H9 (cell line): ENCODE measurements at regions not wholly inside any gene's neighbourhood (a gene's known extent, or its start where the extent isn't known, plus 50 kb on each side); places are given as distances from the start of the nearest gene placed in this dataset.

ENCODE experiments used
- DNase-seq: peaks from one replicate; pipeline ENCODE4 v3.0.0-alpha.2; 2017
- H2AFZ ChIP-seq: one replicate; pipeline ENCODE4 v1.6.1; 2013; ENCODE audit warnings: mild to moderate bottlenecking, low read length, control low read depth, moderate library complexity
- H2AK5ac ChIP-seq: 2 replicates; pipeline ENCODE4 v1.6.1; 2013; ENCODE audit warnings: low read length, control low read depth, mixed read lengths; ENCODE audit not compliant: insufficient read length
- H2BK120ac ChIP-seq: one replicate; pipeline ENCODE4 v1.6.1; 2013; ENCODE audit warnings: low read depth, mild to moderate bottlenecking, low read length, control low read depth, inconsistent platforms; ENCODE audit not compliant: poor library complexity, severe bottlenecking
- H2BK12ac ChIP-seq: 2 replicates; pipeline ENCODE4 v1.6.1; 2013; ENCODE audit warnings: low read length, control low read depth, mixed read lengths, low read depth; ENCODE audit not compliant: insufficient read length
- H2BK15ac ChIP-seq: 2 replicates; pipeline ENCODE4 v1.6.1; 2013; ENCODE audit warnings: low read depth, low read length, control low read depth
- H2BK20ac ChIP-seq: one replicate; pipeline ENCODE4 v1.6.1; 2013; ENCODE audit warnings: low read depth, mild to moderate bottlenecking, low read length, control low read depth, inconsistent platforms; ENCODE audit not compliant: poor library complexity, severe bottlenecking
- H2BK5ac ChIP-seq: 2 replicates; pipeline ENCODE4 v1.6.1; 2013; ENCODE audit warnings: low read length, control low read depth, mixed read lengths; ENCODE audit not compliant: insufficient read length
- H3K14ac ChIP-seq: 2 replicates; pipeline ENCODE4 v1.6.1; 2013; ENCODE audit warnings: low read length, control low read depth; ENCODE audit not compliant: insufficient read depth
- H3K18ac ChIP-seq: 2 replicates; pipeline ENCODE4 v1.6.1; 2013; ENCODE audit warnings: low read depth, mild to moderate bottlenecking, mixed read lengths, low read length, control low read depth; ENCODE audit not compliant: insufficient read length
- H3K23ac ChIP-seq: 2 replicates; pipeline ENCODE4 v1.6.1; 2013; ENCODE audit warnings: low read length, control low read depth, mixed read lengths, low read depth; ENCODE audit not compliant: insufficient read length
- H3K23me2 ChIP-seq: 2 replicates; pipeline ENCODE4 v1.6.1; 2013; ENCODE audit warnings: low read depth, mild to moderate bottlenecking, mixed read lengths, low read length, control low read depth; ENCODE audit not compliant: insufficient read length, poor library complexity, severe bottlenecking
- H3K27ac ChIP-seq: 2 replicates; pipeline ENCODE4 v1.5.1; 2013; ENCODE audit warnings: low read length, control low read depth, mixed read lengths, low read depth; ENCODE audit not compliant: insufficient read length
- H3K27me3 ChIP-seq: 2 replicates; pipeline ENCODE4 v1.6.1; 2013; ENCODE audit warnings: low read length, control low read depth, inconsistent platforms; ENCODE audit not compliant: insufficient read depth
- H3K4ac ChIP-seq: 2 replicates; pipeline ENCODE4 v1.6.1; 2013; ENCODE audit warnings: low read depth, mild to moderate bottlenecking, control low read depth, inconsistent platforms, low read length, moderate library complexity
- H3K4me1 ChIP-seq: 2 replicates; pipeline ENCODE4 v1.6.1; 2013; ENCODE audit warnings: low read length, control low read depth, inconsistent platforms; ENCODE audit not compliant: insufficient read depth
- H3K4me2 ChIP-seq: 2 replicates; pipeline ENCODE4 v1.6.1; 2013; ENCODE audit warnings: low read length, control low read depth, mixed read lengths; ENCODE audit not compliant: insufficient read length, insufficient read depth
- H3K56ac ChIP-seq: 2 replicates; pipeline ENCODE4 v1.6.1; 2013; ENCODE audit warnings: low read depth, mild to moderate bottlenecking, mixed read lengths, low read length, control low read depth; ENCODE audit not compliant: insufficient read length
- H3K79me1 ChIP-seq: 2 replicates; pipeline ENCODE4 v1.6.1; 2013; ENCODE audit warnings: low read depth, mild to moderate bottlenecking, moderate library complexity, low read length, control low read depth, inconsistent platforms; ENCODE audit not compliant: insufficient read depth, poor library complexity, severe bottlenecking
- H3K79me2 ChIP-seq: 2 replicates; pipeline ENCODE4 v1.6.1; 2013; ENCODE audit warnings: low read length, control low read depth, inconsistent platforms; ENCODE audit not compliant: insufficient read depth
- H3K9ac ChIP-seq: 2 replicates; pipeline ENCODE4 v1.6.1; 2013; ENCODE audit warnings: low read length, control low read depth, mixed read lengths; ENCODE audit not compliant: insufficient read length; ENCODE audit errors: extremely low read depth
- H3K9me3 ChIP-seq: one replicate; pipeline ENCODE4 v1.6.1; 2013; ENCODE audit warnings: low read depth, low read length, inconsistent platforms; ENCODE audit not compliant: control insufficient read depth
- H3T11ph ChIP-seq: one replicate; pipeline ENCODE4 v1.6.1; 2013; ENCODE audit warnings: mild to moderate bottlenecking, low read length, control low read depth, inconsistent platforms
- H4K20me1 ChIP-seq: one replicate; pipeline ENCODE4 v1.6.1; 2013; ENCODE audit not compliant: control insufficient read depth, insufficient read length, insufficient read depth
- H4K5ac ChIP-seq: 2 replicates; pipeline ENCODE4 v1.6.1; 2013; ENCODE audit warnings: low read depth, mild to moderate bottlenecking, mixed read lengths, low read length, control low read depth; ENCODE audit not compliant: insufficient read length
- H4K8ac ChIP-seq: replicated peaks from 2 replicates; pipeline ENCODE4 v1.6.1; 2013; ENCODE audit warnings: low read length, control low read depth, mixed read lengths, low read depth; ENCODE audit not compliant: insufficient read length
- H4K91ac ChIP-seq: 2 replicates; pipeline ENCODE4 v1.6.1; 2013; ENCODE audit warnings: low read depth, mild to moderate bottlenecking, moderate library complexity, mixed read lengths, low read length, control low read depth; ENCODE audit not compliant: insufficient read length
- H3K27ac Mint-ChIP-seq, 3 experiments: 2 replicates in 2 of 3; 3 replicates in 1 of 3; pipeline ENCODE4 v1.8.0; 2020 to 2021; ENCODE audit warnings: mixed read lengths in 3 of 3, mild to moderate bottlenecking in 1 of 3, moderate library complexity in 1 of 3
- H3K27me3 Mint-ChIP-seq: 2 replicates; pipeline ENCODE4 v1.8.0; 2021; ENCODE audit warnings: low read depth, mild to moderate bottlenecking, moderate library complexity, mixed read lengths
- H3K36me3 Mint-ChIP-seq, 3 experiments: 2 replicates in 2 of 3; 3 replicates in 1 of 3; pipeline ENCODE4 v1.8.0; 2020 to 2021; ENCODE audit warnings: low read depth in 3 of 3, mixed read lengths in 3 of 3; ENCODE audit not compliant: insufficient read depth in 1 of 3
- H3K4me1 Mint-ChIP-seq, 2 experiments: 2 replicates each; pipeline ENCODE4 v1.8.0; 2020; ENCODE audit warnings: mixed read lengths in 2 of 2
- H3K4me3 Mint-ChIP-seq, 2 experiments: 2 replicates in 1 of 2; 3 replicates in 1 of 2; pipeline ENCODE4 v1.8.0; 2020 to 2021; ENCODE audit warnings: mild to moderate bottlenecking in 2 of 2, mixed read lengths in 2 of 2, moderate library complexity in 1 of 2
- H3K9me3 Mint-ChIP-seq, 2 experiments: 2 replicates in 1 of 2; 3 replicates in 1 of 2; pipeline ENCODE4 v1.8.0; 2020; ENCODE audit warnings: mild to moderate bottlenecking in 2 of 2, mixed read lengths in 2 of 2, moderate library complexity in 1 of 2
- CTCF ChIP-seq: fragments of 200-600 bp; sonication (generic); conservative IDR thresholded peaks from 3 replicates; pipeline ENCODE4 v1.8.0; 2021; ENCODE audit warnings: antibody characterized with exemption, mild to moderate bottlenecking
- WGBS: extraction: QIAGEN DNeasy Blood & Tissue Kit; methylation state at CpG from one replicate; pipeline ENCODE4 v1.1.7; 2013; ENCODE audit warnings: missing lambda C conversion rate, low lambda C conversion rate, mixed read lengths; ENCODE audit not compliant: insufficient read length; ENCODE audit errors: extremely low coverage; 5-methylcytosine and 5-hydroxymethylcytosine counted together

DNA sequence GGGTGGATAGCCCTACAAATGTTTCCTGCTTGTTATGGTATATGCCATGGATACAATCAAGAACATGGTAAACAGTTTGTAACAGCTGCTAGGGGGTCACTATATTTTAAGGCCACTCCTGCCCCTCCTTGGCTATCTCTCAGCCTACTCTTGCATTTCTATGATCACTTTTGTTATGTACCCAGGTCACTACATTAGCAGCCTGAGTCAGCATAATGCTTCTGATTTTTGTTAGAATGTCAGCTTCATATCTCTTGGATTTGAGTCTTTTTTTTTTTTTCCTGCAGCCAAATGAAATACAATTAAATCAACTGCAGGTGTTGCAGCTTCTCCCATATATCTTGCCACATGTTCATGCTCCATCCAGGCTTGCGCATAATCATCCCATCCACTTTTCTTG lies 629.7 kb upstream of the GRAMD2B start:
- no peak overlapping the region for H3K27ac ChIP-seq
- H2BK12ac ChIP-seq: no peak overlapping the region
- Mint-ChIP-seq H3K27ac (0 out of 7 replicates have a peak overlapping the region, but pooled peaks of 1 of the 3 experiments have one; percentile 35), H3K36me3 (peaks cover 0 to 2% (median 0%) of the 10 kb centered on the region in 3 experiments; a peak in 2 of 7 replicates), H3K27me3 (no peaks in the 10 kb centered on the region), H3K9me3 (peaks cover 2 to 3% of the 10 kb centered on the region in 2 experiments; a peak in 2 of 5 replicates), H3K4me1 (peaks cover 7 to 8% of the 10 kb centered on the region in 2 experiments), H3K4me3 (no peak overlapping the region)
- H3K4me1 ChIP-seq: peaks cover 2% of the 10 kb centered on the region; the same call in 1 of the 2 replicates
- H4K8ac ChIP-seq: no peak overlapping the region
- H4K5ac ChIP-seq: no peak overlapping the region
- no peaks in the 10 kb centered on the region for H3K23me2 ChIP-seq
- H3K18ac ChIP-seq: no peak overlapping the region
- H3K4ac ChIP-seq: no peak overlapping the region
- H3K14ac ChIP-seq: no peak overlapping the region
- H3K79me1 ChIP-seq: no peaks in the 10 kb centered on the region
- H3T11ph ChIP-seq: no peak overlapping the region
- no peak overlapping the region for H3K23ac ChIP-seq
- no CpG with 5 or more reads among the region's 1 CpG for WGBS
- H2AK5ac ChIP-seq: no peak overlapping the region
- H2BK5ac ChIP-seq: no peak overlapping the region
- H3K56ac ChIP-seq: no peak overlapping the region
- H2BK120ac ChIP-seq: no peak overlapping the region
- no peaks in the 10 kb centered on the region for H4K20me1 ChIP-seq
- H2AFZ ChIP-seq: no peak overlapping the region
- no peak for DNase-seq
- no peak overlapping the region for H3K4me2 ChIP-seq
- TF ChIP-seq CTCF: no peak
- no peaks in the 10 kb centered on the region for H3K9me3 ChIP-seq
- H2BK15ac ChIP-seq: no peak overlapping the region
- H4K91ac ChIP-seq: no peak overlapping the region
- no peaks in the 10 kb centered on the region for H3K27me3 ChIP-seq
- no peak overlapping the region for H2BK20ac ChIP-seq
- no peaks in the 10 kb centered on the region for H3K79me2 ChIP-seq
- H3K9ac ChIP-seq: no peak overlapping the region
